CD4-positive, alpha-beta T cell (primary cell): ENCODE measurements at regions not wholly inside any gene's neighbourhood (a gene's known extent, or its start where the extent isn't known, plus 50 kb on each side); places are given as distances from the start of the nearest gene placed in this dataset.

Experiments
- ATAC-seq: fragments of 200-7000 bp; cut with Tn5 transposase; one replicate; pipeline ENCODE4 v1.10.0; 2022; ENCODE audit warnings: mild to moderate bottlenecking; ENCODE audit not compliant: poor library complexity
- CTCF ChIA-PET: fragments of 350-600 bp; sonication (Branson Sonifier 250); formaldehyde crosslinking; loops from one replicate; lab custom pipeline; 2021; ENCODE audit warnings: antibody characterized with exemption, inconsistent platforms; lab: Charles Lee
- POLR2A ChIA-PET: fragments of 350-600 bp; sonication (Branson Sonifier 250); formaldehyde crosslinking; loops from one replicate; lab custom pipeline; 2021; ENCODE audit warnings: antibody characterized with exemption, inconsistent platforms; lab: Charles Lee
- DNase-seq, 14 experiments: peaks; one replicate each; pipeline ENCODE4 v3.0.0-alpha.2; 2013 to 2020; ENCODE audit warnings: mixed read lengths in 2 of 14
- H3K27ac ChIP-seq, 2 donors: one replicate each; pipeline versions ENCODE4 v1.5.1 to v1.7.0; 2013; ENCODE audit warnings: low read length in 2 of 2, low read depth in 1 of 2, mild to moderate bottlenecking in 1 of 2
- H3K27me3 ChIP-seq, 2 experiments: 1 replicate in 1 of 2; 2 replicates in 1 of 2; pipeline versions ENCODE4 v1.6.1 to v1.7.0; 2013; ENCODE audit warnings: low read length in 2 of 2, control low read depth in 1 of 2, mild to moderate bottlenecking in 1 of 2, moderate library complexity in 1 of 2; ENCODE audit not compliant: insufficient read depth in 2 of 2, control insufficient read depth in 1 of 2
- H3K36me3 ChIP-seq: one replicate; pipeline ENCODE4 v1.6.1; 2013; ENCODE audit warnings: low read length, control low read depth; ENCODE audit not compliant: insufficient read depth
- H3K4me1 ChIP-seq: one replicate; pipeline ENCODE4 v1.6.1; 2013; ENCODE audit warnings: low read length, control low read depth; ENCODE audit not compliant: insufficient read depth
- H3K4me3 ChIP-seq: one replicate; pipeline ENCODE4 v1.5.1; 2013; ENCODE audit warnings: mild to moderate bottlenecking, low read length, moderate library complexity
- H3K9me3 ChIP-seq, 2 experiments: 1 replicate in 1 of 2; 2 replicates in 1 of 2; pipeline versions ENCODE4 v1.6.1 to v1.7.0; 2013; ENCODE audit warnings: low read length in 2 of 2, mild to moderate bottlenecking in 2 of 2, control low read depth in 1 of 2, moderate library complexity in 1 of 2; ENCODE audit not compliant: control insufficient read depth in 1 of 2, insufficient read depth in 1 of 2
- H3K27ac Mint-ChIP-seq: one replicate; pipeline ENCODE4 v1.8.0; 2020; ENCODE audit warnings: mixed read lengths
- H3K27me3 Mint-ChIP-seq: one replicate; pipeline ENCODE4 v1.8.0; 2021; ENCODE audit warnings: mixed read lengths
- H3K36me3 Mint-ChIP-seq: one replicate; pipeline ENCODE4 v1.8.0; 2021; ENCODE audit warnings: low read depth, mixed read lengths
- H3K4me1 Mint-ChIP-seq: one replicate; pipeline ENCODE4 v1.8.0; 2021; ENCODE audit warnings: low read depth, mixed read lengths
- H3K4me3 Mint-ChIP-seq: one replicate; pipeline ENCODE4 v1.8.0; 2020; ENCODE audit warnings: mild to moderate bottlenecking, mixed read lengths
- H3K9me3 Mint-ChIP-seq: one replicate; pipeline ENCODE4 v1.8.0; 2020; ENCODE audit warnings: mixed read lengths
- intact Hi-C, 2 experiments: fragments of 100-400 bp; cut with DNase I in 1 of 2; cut with micrococcal nuclease in 1 of 2; formaldehyde crosslinking; loops; one replicate each; pipeline versions ENCODE4 v1.15.1 to v1.9.0; 2023 to 2025; cut with DNase I, micrococcal nuclease
- TF ChIP-seq, protein P1 (sequence below): fragments of 200-600 bp; IDR thresholded peaks from one replicate; pipeline ENCODE4 v1.8.0; 2022; ENCODE audit warnings: antibody characterized with exemption, mild to moderate bottlenecking

DNA sequence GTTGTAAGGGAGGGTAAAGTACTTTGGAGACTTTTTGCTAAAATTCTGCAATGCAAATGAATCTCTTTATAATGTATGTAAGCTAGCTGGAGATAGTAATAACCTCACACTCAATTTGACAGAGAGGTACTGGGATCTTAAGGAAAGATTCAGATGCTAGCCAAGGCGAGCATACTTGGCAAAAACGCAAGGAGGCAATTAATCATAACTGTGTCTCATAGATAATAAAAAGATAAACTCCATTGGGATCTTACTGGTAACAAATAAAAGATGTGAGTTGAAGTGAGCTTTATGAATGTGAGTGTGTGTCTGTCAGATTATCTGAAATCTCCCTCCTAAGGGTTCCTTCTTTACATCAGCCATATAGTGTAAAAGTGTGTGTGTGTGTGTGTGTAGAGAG lies 533.0 kb downstream of the TMX3 start:
- Mint-ChIP-seq H3K4me3 (no peak overlapping the region), H3K9me3 (no peaks in the 10 kb centered on the region), H3K36me3 (no peaks in the 10 kb centered on the region), H3K27ac (no peak overlapping the region), H3K27me3 (no peaks in the 10 kb centered on the region), H3K4me1 (no peaks in the 10 kb centered on the region)
- Histone ChIP-seq H3K27ac (no peak overlapping the region), H3K4me1 (no peaks in the 10 kb centered on the region), H3K27me3 (no peaks in the 10 kb centered on the region), H3K36me3 (no peaks in the 10 kb centered on the region), H3K4me3 (no peak overlapping the region), H3K9me3 (peaks cover 0 to 3% of the 10 kb centered on the region in 2 experiments)
- ChIA-PET POLR2A (no interaction called here), CTCF (no interaction called here)
- ATAC-seq: no peak
- TF ChIP-seq, protein P1, sequence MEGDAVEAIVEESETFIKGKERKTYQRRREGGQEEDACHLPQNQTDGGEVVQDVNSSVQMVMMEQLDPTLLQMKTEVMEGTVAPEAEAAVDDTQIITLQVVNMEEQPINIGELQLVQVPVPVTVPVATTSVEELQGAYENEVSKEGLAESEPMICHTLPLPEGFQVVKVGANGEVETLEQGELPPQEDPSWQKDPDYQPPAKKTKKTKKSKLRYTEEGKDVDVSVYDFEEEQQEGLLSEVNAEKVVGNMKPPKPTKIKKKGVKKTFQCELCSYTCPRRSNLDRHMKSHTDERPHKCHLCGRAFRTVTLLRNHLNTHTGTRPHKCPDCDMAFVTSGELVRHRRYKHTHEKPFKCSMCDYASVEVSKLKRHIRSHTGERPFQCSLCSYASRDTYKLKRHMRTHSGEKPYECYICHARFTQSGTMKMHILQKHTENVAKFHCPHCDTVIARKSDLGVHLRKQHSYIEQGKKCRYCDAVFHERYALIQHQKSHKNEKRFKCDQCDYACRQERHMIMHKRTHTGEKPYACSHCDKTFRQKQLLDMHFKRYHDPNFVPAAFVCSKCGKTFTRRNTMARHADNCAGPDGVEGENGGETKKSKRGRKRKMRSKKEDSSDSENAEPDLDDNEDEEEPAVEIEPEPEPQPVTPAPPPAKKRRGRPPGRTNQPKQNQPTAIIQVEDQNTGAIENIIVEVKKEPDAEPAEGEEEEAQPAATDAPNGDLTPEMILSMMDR: no peak
- intact Hi-C loops: no loop called here
- DNase-seq: no peak

DNA sequence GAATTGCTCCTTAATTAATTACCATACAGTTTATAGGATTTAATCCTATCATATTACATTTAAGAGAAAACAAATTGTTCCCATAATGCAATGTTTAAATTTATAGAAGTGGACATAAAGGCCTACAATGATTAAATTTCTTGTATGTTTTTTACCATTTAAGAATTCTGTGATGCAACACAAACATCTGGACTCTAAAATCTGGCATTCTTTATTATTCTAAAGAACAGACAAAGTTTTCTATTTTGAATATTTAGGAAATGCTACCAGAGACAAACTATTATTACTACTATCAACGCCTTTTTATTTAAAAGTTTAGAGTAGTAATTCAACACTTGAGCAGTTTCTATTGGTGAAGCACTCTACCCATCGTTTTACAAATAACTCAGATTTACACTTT lies 535.1 kb downstream of the TMX3 start:
- Histone ChIP-seq H3K4me1 (no peaks in the 10 kb centered on the region), H3K27ac (no peak overlapping the region), H3K27me3 (no peaks in the 10 kb centered on the region), H3K4me3 (no peak overlapping the region), H3K9me3 (peaks cover 0 to 3% of the 10 kb centered on the region in 2 experiments), H3K36me3 (no peaks in the 10 kb centered on the region)
- no peak overlapping the region for H3K4me3 Mint-ChIP-seq
- POLR2A ChIA-PET: no interaction called here
- ATAC-seq (no peak), DNase-seq (no peak)
- H3K27ac Mint-ChIP-seq: no peak overlapping the region
- no peaks in the 10 kb centered on the region for H3K9me3 Mint-ChIP-seq
- CTCF ChIA-PET: no interaction called here
- TF ChIP-seq, protein P1: no peak
- no peaks in the 10 kb centered on the region for H3K36me3 Mint-ChIP-seq
- intact Hi-C loops: no loop called here
- H3K27me3 Mint-ChIP-seq: no peaks in the 10 kb centered on the region
- no peaks in the 10 kb centered on the region for H3K4me1 Mint-ChIP-seq

GRCh38 chr18:68178921-68179320 lies 536.0 kb downstream of the TMX3 start:
- H3K9me3 ChIP-seq: peaks cover 0 to 3% of the 10 kb centered on the region in 2 experiments
- DNase-seq (no peak), ATAC-seq (no peak)
- H3K27ac ChIP-seq: no peak overlapping the region
- H3K4me1 ChIP-seq: no peaks in the 10 kb centered on the region
- no peak overlapping the region for H3K4me3 ChIP-seq
- no peak overlapping the region for H3K4me3 Mint-ChIP-seq
- POLR2A ChIA-PET: no interaction called here
- TF ChIP-seq, protein P1: no peak
- no peaks in the 10 kb centered on the region for H3K27me3 ChIP-seq
- intact Hi-C loops: no loop called here
- no peaks in the 10 kb centered on the region for H3K36me3 Mint-ChIP-seq
- H3K36me3 ChIP-seq: no peaks in the 10 kb centered on the region
- CTCF ChIA-PET: no interaction called here
- no peaks in the 10 kb centered on the region for H3K4me1 Mint-ChIP-seq
- H3K9me3 Mint-ChIP-seq: no peaks in the 10 kb centered on the region
- H3K27ac Mint-ChIP-seq: no peak overlapping the region
- no peaks in the 10 kb centered on the region for H3K27me3 Mint-ChIP-seq
